ENCODE measurements at regions not wholly inside any gene's neighbourhood (a gene's known extent, or its start where the extent isn't known, plus 50 kb on each side); places are given as distances from the start of the nearest gene placed in this dataset.

GRCh38 chr18:28854964-28855363, 678.0 kb upstream of the CDH2 start:
- in situ Hi-C loops (cut with HindIII; ENCODE audit: extremely low pct_ligation_motif_present, low pct_unique_long_range_greater_than_20kb), result no loop called here
- no TSS peak for BruUV-seq (replicated peaks)
- intact Hi-C loops (cut with micrococcal nuclease; ENCODE audit: unreplicated experiment), result no loop called here
- no peak for FAIRE-seq
- no peaks in the 10 kb centered on the region for H3K9me3 ChIP-seq (ENCODE audit: low read length)
- H3K9ac ChIP-seq (ENCODE audit: insufficient read depth, low read depth, low read length), result no peak overlapping the region
- no peak for TF ChIP-seq ZNF253 (CRISPR knock-in tag; IDR thresholded peaks at IDR 0.05; ENCODE audit: borderline replicate concordance)
- no peak for TF ChIP-seq AKAP8 (CRISPR knock-in tag; IDR thresholded peaks at IDR 0.05)
- no peak for TF ChIP-seq CREB3 (CRISPR knock-in tag; IDR thresholded peaks at IDR 0.05)
- TF ChIP-seq EZH2 (conservative IDR thresholded peaks at IDR 0.05; ENCODE audit: low read depth, low read length), result no peak
- TF ChIP-seq ZNF614 (CRISPR knock-in tag; IDR thresholded peaks at IDR 0.05; ENCODE audit: borderline replicate concordance), result no peak
- TF ChIP-seq BCL6 (CRISPR knock-in tag; IDR thresholded peaks at IDR 0.05), result no peak
- no peak for TF ChIP-seq FOXO4 (CRISPR knock-in tag; conservative IDR thresholded peaks at IDR 0.05)
- no peak for TF ChIP-seq LCORL (IDR thresholded peaks at IDR 0.05)
- TF ChIP-seq LCORL (CRISPR knock-in tag; IDR thresholded peaks at IDR 0.05), result no peak
- no peak for ATAC-seq
- no peaks in the 10 kb centered on the region for H3K79me2 ChIP-seq (ENCODE audit: insufficient read depth, low read length)
- H3K27ac ChIP-seq (ENCODE audit: extremely low read length, insufficient read depth, low read length), result no peak overlapping the region
- no peaks in the 10 kb centered on the region for H4K20me1 ChIP-seq (ENCODE audit: insufficient read depth, low read length)
- no peaks in the 10 kb centered on the region for H3K27me3 ChIP-seq (ENCODE audit: control insufficient read depth in 1 of 2, insufficient read depth in 2 of 2, low read length in 2 of 2)
- H3K4me1 ChIP-seq (ENCODE audit: insufficient read depth, low read length), result no peaks in the 10 kb centered on the region
- no peak overlapping the region for H3K4me2 ChIP-seq (ENCODE audit: low read depth, low read length)
- POLR2A ChIA-PET, result no interaction called here
- no peak overlapping the region for H3K4me3 ChIP-seq (replicated peaks in 1 of 3; ENCODE audit: insufficient read depth in 1 of 3, low read depth in 2 of 3, low read length in 3 of 3)
- H2AFZ ChIP-seq (ENCODE audit: low read length), result no peak overlapping the region
- CTCF ChIA-PET (ENCODE audit: low intra/inter-chr PET ratio, low total read pairs), result no interaction called here
- DNase-seq (ENCODE audit: low spot score), result no peak
- no peaks in the 10 kb centered on the region for H3K36me3 ChIP-seq (replicated peaks in 1 of 2; ENCODE audit: control insufficient read depth in 1 of 2, insufficient read depth in 2 of 2, low read length in 2 of 2)
- 0% methylated on average over 1 of the region's 1 CpG for WGBS (ENCODE audit: low lambda C conversion rate)
